Fibroblast of skin of right biceps (primary cell): ENCODE measurements at regions not wholly inside any gene's neighbourhood (a gene's known extent, or its start where the extent isn't known, plus 50 kb on each side); places are given as distances from the start of the nearest gene placed in this dataset.
A peak's percentile ranks its signal among the peaks of the same experiment; 100 is the strongest.

ENCODE experiments used
- DNase-seq: peaks from one replicate; pipeline ENCODE4 v3.0.0-alpha.2; 2013

DNA sequence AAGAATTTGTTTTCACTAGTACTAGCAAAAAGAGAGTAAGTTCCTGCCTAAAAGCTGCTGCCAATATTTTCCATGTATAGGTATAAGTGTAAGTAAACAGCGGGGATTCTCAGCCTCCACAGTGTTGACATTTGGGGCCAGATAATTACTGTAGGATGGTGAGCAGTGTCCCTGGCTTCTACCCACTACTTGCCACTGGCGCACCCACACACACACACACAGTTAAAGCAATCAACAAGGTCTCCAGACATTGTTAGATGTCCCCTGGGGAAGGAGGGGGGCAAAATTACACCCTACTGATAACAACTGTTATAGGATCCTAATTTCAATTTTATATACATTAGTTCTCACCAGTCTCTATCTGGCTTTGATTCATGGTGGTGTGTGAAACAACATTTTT, 417.0 kb upstream of the PSMD7 start:
- no peak for DNase-seq

DNA sequence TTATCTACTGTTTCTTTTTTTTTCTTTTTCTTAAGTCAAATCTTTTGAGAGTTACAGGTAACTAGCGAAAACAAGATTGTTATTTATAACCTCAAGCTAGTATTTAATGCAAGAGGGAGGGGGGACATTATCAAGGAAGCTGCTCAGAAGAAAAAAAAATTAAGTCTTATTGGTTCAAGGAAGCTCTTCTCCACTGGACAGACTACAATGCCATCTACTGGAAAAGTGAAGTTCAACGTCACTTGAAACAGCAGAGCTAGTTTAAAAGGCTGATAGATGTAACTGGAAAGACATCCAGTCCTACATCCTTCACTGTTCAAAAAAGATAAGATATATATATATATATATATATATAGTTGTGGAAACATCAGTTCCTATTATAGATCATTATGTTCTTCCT, 418.0 kb upstream of the PSMD7 start:
- DNase-seq = peak; percentile 67

DNA sequence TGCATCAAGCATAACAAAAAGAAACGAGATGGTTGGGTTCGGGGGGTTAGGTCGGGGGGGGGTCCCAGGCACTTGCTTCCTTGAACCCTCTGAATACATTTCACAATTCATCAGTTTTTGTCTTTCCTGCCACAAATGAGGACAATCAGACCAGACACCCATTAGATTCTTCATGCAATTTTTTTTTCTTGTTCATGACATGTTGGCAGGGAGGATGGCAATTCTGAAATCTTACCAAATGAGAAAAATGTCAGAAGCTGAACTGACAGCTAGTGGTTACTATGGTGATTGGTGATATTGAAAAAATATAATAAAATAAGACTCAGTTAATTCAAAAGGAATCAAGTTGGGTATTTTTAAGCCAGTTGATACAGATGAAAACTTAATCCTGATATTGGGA, 419.5 kb upstream of the PSMD7 start:
- DNase-seq = no peak

DNA sequence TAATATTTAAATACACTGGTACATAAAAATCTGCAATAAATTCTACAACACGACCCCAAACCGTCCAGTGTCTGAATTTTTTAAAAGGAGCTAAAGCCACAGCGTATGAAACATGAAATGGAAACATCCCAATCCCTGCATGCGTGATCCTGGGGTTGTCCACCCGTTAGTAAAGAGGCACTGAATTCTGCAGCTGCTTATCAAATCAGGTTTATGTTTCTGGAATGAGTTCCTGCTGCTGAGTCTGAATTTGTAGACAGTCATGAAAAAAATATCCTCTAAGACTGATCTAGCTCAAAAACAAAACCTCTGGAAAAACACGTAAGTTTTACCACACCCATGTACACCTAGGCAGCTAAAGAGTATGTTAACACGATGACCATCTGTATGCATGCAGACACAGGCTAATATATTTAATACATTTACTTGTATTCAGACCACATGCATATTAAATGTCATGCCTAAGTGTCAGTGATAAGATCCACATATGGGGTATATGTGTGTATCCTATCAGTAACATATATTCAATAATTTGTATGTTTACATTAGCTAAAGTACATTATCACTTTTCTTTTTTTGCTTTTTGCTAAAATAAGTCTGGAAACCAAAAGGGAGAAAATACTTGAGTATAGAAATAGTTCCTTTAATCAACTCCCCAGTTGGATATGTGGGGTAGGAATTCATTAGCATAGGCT, 420.5 kb upstream of the PSMD7 start:
- no peak for DNase-seq

- DNase-seq = no peak
Measured at GRCh38 chr16:73874324-73874723, 422.3 kb upstream of the PSMD7 start.

- DNase-seq = no peak
Measured at GRCh38 chr16:73873643-73874042, 423.0 kb upstream of the PSMD7 start.

GRCh38 chr16:73872856-73873255, 423.8 kb upstream of the PSMD7 start:
- no peak for DNase-seq

GRCh38 chr16:73871088-73871733, 425.4 kb upstream of the PSMD7 start:
- no peak for DNase-seq

- no peak for DNase-seq
Measured at GRCh38 chr16:73869126-73869525, 427.5 kb upstream of the PSMD7 start.

DNA sequence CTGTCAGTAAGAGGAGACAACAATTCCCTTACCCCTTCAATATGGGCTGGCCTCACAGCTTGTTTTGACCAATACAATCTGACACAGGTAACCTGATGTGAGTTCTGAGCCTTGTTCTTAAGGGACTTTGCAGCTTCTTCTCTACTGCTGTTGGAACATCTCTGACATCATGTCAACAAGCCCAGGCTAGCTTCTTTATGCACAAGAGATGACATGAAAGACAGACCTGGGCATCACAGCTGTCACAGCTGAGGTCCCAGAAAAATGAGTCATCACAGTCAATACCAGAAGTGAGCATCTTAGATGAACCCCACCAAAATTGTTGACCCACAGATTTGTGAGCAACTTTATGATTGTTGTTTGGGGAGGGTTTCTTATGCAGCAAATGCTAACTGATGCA, 431.7 kb upstream of the PSMD7 start:
- no peak for DNase-seq

DNA sequence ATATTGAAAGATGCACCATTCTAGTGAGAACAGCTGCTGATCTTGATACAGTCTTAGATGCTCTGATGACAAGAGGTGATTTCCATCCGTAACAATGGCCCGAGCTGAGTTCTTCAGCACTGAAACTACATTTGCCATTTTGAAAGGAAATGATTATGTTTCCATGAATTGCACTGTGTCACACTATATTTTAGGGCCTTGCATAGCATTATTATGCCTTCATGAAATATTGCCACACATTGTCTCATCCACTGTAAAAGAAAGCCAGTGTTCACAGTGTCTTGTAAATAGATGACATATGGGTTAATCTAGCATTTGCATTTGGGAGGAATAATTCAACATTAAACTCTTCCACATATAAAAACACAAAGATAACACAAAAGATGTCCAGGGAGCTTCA, 438.3 kb upstream of the PSMD7 start:
- DNase-seq = no peak

DNA sequence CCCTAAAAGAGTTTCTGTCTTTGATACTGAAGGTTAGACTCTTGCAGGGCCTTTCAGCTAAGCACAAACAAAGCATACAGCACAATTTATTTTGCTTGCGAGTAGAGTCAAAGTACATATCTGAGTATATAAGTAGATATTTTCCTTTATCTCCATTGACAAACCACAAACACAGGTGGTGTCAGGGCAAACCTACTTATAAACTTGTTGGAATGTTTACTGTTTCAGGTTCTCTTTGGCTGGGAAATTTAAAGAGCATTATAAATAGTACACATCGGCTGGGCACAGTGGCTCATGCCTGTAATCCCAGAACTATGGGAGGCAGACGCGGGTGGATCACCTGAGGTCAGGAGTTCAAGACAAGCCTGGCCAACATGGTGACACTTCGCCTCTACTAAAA, 442.6 kb upstream of the PSMD7 start:
- no peak for DNase-seq

- DNase-seq = no peak
Measured at GRCh38 chr16:73852561-73852960, 444.1 kb upstream of the PSMD7 start.

- DNase-seq = no peak
Measured at GRCh38 chr16:73848993-73849392, 447.6 kb upstream of the PSMD7 start.

DNA sequence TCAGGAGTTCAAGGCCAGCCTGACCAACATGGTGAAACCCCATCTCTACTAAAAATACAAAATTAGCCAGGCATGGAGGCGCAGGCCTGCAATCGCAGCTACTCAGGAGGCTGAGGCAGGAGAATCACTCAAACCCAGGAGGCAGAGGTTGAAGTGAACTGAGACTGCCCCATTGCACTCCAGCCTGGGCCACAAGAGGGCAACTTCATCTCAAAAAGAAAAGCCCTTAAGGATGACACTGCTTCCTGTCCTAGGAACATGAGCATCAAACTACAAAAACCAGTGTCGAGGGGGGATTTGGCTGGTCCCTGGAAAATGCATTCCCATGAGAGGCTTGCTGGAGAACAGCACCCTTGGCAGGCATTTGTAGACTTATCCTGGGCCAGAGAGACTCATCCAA, 449.5 kb upstream of the PSMD7 start:
- DNase-seq = no peak

GRCh38 chr16:73846356-73846755, 450.3 kb upstream of the PSMD7 start:
- DNase-seq = no peak

- DNase-seq = no peak
Measured at GRCh38 chr16:73846007-73846330, 450.6 kb upstream of the PSMD7 start.

GRCh38 chr16:73845238-73846006, 451.2 kb upstream of the PSMD7 start:
- DNase-seq = no peak

DNA sequence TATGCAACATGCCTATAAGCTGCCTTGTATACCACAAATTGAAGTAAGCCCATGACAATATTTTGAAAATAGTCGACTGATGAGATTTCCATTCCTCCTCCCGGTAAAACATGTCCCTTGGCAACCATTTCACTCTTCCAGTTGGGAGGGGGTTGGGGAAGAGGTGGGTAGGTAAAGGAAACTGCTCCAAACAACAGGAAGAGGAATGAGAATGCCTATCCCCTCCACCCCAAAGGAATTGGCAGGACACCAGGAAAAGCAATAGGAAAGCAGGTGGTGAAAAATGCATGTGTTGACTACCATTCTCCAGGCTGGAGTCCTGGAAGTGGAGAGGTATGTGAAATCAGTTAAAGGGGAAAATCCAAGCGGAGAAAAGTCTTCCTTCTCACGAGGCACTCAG, 455.9 kb upstream of the PSMD7 start:
- no peak for DNase-seq

DNA sequence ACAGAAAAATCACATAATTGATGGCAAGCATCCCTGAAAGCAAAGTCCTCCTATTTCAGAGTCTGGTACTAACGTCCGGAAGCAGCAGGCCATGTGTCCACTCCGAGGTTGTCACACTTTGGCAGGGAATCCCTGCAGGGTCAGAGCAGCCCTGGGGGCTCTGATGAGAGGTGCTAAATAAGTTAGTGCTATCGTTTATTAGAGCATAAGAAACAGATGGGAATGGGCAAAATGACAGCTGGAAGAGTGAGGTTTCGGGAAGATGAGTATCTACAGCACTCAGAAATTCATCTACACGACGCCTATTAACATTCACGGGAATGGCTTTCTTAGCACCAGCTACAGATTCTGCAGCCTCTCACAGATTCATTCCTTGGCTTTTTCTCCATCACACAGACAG, 465.4 kb upstream of the PSMD7 start:
- DNase-seq = no peak

- no peak for DNase-seq
Measured at GRCh38 chr16:73823205-73823849, 473.3 kb upstream of the PSMD7 start.

- no peak for DNase-seq
Measured at GRCh38 chr16:73817526-73818324, 478.9 kb upstream of the PSMD7 start.

GRCh38 chr16:73813527-73813926, 483.1 kb upstream of the PSMD7 start:
- no peak for DNase-seq
